ENCODE measurements at regions not wholly inside any gene's neighbourhood (a gene's known extent, or its start where the extent isn't known, plus 50 kb on each side); places are given as distances from the start of the nearest gene placed in this dataset.

DNA sequence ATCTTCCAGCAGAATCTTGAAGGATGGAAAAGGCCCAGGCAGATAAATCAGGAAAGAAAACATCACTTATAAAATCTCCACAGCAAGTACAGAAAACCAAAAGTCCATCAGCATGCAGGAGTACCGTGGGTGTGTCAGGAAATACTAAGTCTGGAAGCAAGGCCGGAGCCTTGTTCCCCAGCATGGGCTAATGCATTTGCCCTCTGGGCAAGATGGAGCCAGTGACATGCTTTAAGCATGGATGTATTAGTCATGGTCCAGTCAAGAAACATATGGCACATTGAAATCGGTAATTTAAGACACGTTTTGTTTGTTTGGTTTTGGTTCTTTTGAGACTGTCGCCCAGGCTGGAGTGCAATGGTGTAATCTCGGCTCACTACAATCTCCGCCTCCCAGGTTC lies 506.0 kb upstream of the JARID2 start:
- H3K4me3 ChIP-seq (ENCODE audit: low read length) = no peak overlapping the region
- TF ChIP-seq, protein P1, sequence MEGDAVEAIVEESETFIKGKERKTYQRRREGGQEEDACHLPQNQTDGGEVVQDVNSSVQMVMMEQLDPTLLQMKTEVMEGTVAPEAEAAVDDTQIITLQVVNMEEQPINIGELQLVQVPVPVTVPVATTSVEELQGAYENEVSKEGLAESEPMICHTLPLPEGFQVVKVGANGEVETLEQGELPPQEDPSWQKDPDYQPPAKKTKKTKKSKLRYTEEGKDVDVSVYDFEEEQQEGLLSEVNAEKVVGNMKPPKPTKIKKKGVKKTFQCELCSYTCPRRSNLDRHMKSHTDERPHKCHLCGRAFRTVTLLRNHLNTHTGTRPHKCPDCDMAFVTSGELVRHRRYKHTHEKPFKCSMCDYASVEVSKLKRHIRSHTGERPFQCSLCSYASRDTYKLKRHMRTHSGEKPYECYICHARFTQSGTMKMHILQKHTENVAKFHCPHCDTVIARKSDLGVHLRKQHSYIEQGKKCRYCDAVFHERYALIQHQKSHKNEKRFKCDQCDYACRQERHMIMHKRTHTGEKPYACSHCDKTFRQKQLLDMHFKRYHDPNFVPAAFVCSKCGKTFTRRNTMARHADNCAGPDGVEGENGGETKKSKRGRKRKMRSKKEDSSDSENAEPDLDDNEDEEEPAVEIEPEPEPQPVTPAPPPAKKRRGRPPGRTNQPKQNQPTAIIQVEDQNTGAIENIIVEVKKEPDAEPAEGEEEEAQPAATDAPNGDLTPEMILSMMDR (IDR thresholded peaks at IDR 0.05; ENCODE audit: insufficient read depth, low read depth, low read length, missing control alignments) = no peak
- peak; percentile 73 for DNase-seq (ENCODE audit: low read depth)

DNA sequence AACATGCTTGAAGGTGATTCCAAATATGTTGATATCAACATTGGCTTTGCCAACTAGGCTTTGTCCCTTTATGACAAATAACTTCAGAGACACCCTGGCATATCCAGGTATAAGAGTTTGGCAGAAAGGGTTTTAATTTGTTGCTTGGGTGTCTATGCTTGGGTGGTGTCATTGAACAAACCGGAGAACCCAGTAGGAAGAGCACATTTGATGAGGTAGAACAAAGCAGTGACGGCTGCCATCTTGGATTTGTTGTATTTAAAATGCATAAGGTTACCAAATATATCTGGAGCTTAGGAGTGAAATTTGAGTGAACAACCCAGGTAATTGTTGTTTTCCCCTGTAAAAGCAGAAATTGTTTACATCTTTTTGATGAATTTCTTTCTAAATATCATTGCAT lies 503.7 kb upstream of the JARID2 start:
- no peak overlapping the region for H3K4me3 ChIP-seq (ENCODE audit: low read length)
- DNase-seq (ENCODE audit: low read depth) = no peak
- TF ChIP-seq, protein P1 (IDR thresholded peaks at IDR 0.05; ENCODE audit: insufficient read depth, low read depth, low read length, missing control alignments) = no peak

DNA sequence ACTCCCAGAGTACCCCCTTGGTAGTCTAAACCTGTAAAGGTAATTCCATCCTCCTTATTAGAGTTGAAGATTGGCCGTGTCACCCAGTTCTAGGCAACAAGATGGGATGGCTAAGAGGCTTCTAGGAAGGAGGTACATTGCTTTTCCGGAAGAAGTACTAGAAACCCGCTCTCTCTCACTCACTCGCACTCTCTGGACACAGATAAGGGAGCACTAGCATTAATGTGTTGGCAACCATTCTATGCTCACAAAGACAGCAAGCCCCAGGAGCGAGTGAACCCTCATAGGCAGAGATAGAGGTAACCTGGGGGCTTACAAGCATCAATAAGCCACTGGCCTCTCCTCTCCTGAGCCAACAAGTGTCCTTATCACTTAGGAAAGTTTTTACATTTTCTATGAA lies 503.2 kb upstream of the JARID2 start:
- TF ChIP-seq, protein P1 (IDR thresholded peaks at IDR 0.05; ENCODE audit: insufficient read depth, low read depth, low read length, missing control alignments) = no peak
- H3K4me3 ChIP-seq (ENCODE audit: low read length) = no peak overlapping the region
- DNase-seq (ENCODE audit: low read depth) = no peak

DNA sequence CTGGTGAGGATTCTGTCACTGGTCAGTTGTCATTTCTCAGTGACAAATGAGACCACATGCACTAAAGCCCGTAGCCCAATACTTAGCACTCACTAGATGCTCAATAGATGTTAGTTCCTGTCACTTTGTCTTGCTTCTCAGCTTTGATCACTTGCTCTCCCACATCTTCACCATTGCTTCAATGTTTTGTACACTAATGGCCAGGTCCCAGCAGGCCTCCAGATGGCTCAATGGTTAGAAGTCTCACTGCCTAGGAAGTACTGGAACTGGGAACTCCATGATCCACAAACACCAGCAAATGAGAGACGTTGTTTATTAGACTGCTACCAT lies 502.8 kb upstream of the JARID2 start:
- H3K4me3 ChIP-seq (ENCODE audit: low read length) = no peak overlapping the region
- DNase-seq (ENCODE audit: low read depth) = no peak
- TF ChIP-seq, protein P1 (IDR thresholded peaks at IDR 0.05; ENCODE audit: insufficient read depth, low read depth, low read length, missing control alignments) = no peak

DNA sequence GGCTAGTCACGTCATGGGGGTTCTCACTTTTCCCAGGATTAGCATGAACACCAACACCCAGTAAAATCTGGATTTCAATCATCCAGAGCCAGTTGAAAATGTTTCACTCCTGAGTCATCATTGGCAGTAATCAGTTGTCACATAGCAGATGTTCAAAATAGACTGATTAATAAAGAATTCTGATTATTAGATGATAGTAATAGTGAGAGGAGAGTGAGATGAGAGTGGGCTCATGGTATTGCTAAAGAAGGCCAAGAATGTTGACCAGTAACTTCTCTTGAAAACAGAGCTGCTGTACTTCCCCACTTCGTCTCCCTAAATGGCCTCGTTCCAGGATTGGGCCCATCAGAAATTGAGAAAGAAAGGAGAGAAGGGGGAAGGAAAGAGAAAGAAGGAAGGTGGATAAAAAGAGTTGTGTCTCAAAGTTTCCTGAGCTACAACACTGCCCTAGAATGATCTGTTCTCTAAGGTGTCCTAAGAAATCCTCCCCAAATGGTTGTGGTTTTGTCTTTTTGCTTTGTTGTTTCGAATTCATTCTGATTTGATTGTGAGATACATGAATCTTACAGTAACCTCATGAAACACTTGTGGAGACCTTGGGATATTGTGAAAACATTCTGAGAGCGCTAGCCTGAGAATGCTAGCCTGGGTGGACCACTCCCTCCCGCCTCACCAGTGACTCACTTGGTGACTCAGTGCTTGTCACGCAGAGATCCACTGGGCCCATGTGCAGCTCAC lies 502.2 kb upstream of the JARID2 start:
- DNase-seq (ENCODE audit: low read depth) = peak; percentile 100
- H3K4me3 ChIP-seq (ENCODE audit: low read length) = no peak overlapping the region
- TF ChIP-seq, protein P1 (IDR thresholded peaks at IDR 0.05; ENCODE audit: insufficient read depth, low read depth, low read length, missing control alignments) = no peak

DNA sequence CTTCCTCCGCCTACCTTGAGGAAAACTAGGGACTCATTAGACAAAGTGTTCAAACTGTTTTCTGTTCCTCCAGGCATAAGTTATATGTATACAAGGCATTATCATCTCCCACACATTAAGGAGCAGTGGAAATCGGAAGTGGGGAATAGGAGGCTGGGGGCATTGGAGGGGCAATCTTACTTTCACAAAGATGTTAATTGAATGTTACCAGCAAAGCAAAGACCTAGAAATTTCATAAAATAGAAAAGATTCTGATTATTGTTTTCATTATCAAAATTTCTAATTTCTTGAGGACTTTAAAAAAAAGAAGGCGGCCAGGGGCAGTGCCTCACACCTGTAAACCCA lies 501.7 kb upstream of the JARID2 start:
- DNase-seq (ENCODE audit: low read depth) = no peak
- no peak overlapping the region for H3K4me3 ChIP-seq (ENCODE audit: low read length)
- TF ChIP-seq, protein P1 (IDR thresholded peaks at IDR 0.05; ENCODE audit: insufficient read depth, low read depth, low read length, missing control alignments) = no peak

DNA sequence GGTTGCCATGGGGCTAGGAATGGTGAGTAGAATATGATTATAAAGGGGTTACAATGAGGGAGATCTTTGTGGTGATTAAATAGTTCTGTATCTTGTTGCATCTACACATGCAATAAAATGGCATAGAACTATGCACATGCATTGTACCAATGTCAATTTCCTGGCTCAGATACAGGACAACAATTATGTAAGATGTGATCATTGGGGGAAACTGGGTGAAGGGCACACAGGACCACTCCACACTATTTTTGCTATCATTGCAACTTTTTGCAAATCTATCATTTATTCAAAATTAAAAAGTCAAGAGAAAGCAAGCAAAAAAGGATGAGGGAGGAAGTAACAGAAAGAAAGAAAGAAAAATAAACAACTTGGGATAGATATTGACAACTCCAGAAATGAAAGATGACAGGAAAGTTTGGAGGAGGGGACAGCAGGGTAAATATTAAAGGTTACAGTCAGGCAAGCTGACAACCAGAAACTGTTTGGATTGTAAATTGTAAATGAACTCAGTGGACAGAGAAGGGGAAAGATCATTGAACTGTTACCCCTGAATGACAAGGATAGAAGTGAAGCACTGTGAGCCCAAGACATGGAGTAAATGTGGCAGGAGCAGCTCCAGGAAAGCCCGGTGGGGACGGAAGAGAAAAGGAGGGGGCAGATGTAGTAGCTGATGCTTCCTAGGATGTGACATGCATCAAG lies 499.6 kb upstream of the JARID2 start:
- no peak overlapping the region for H3K4me3 ChIP-seq (ENCODE audit: low read length)
- no peak for DNase-seq (ENCODE audit: low read depth)
- TF ChIP-seq, protein P1 (IDR thresholded peaks at IDR 0.05; ENCODE audit: insufficient read depth, low read depth, low read length, missing control alignments) = no peak
